ENCODE measurements at regions not wholly inside any gene's neighbourhood (a gene's known extent, or its start where the extent isn't known, plus 50 kb on each side); places are given as distances from the start of the nearest gene placed in this dataset.

- Histone ChIP-seq H3F3A (ENCODE audit: insufficient read depth, low read depth) (no peaks in the 10 kb centered on the region), H3K4me3 (no peak overlapping the region), H3K79me2 (ENCODE audit: low read depth) (no peaks in the 10 kb centered on the region), H3K4me1 (replicated peaks; ENCODE audit: insufficient read depth) (no peaks in the 10 kb centered on the region), H3K27ac (no peak overlapping the region), H2AFZ (no peak overlapping the region), H3K27me3 (ENCODE audit: insufficient read depth, low read depth) (peaks cover 59% of the 10 kb centered on the region), H3K9me2 (ENCODE audit: insufficient read depth) (no peaks in the 10 kb centered on the region), H4K20me1 (ENCODE audit: insufficient read depth) (no peaks in the 10 kb centered on the region), H3K4me2 (no peak overlapping the region), H3K36me3 (ENCODE audit: low read depth) (no peaks in the 10 kb centered on the region), H3K9me3 (ENCODE audit: insufficient read depth, low read depth) (no peaks in the 10 kb centered on the region)
- BruUV-seq (replicated peaks) = no TSS peak
- no peak for TF ChIP-seq EZH2 (IDR thresholded peaks at IDR 0.05; ENCODE audit: low read depth)
- TF ChIP-seq CTCF (conservative IDR thresholded peaks at IDR 0.05) = no peak
- no peak for DNase-seq
- ChIA-PET CTCF (no interaction called here), POLR2A (ENCODE audit: unreplicated experiment) (no interaction called here)
- intact Hi-C loops (cut with micrococcal nuclease; ENCODE audit: unreplicated experiment) = no loop called here
These were observed 58.7 kb upstream of the ACAN start for GRCh38 chr15:88744548-88745020.

GRCh38 chr15:88745065-88745464 lies 58.2 kb upstream of the ACAN start:
- no peak overlapping the region for H2AFZ ChIP-seq
- H3K4me2 ChIP-seq = no peak overlapping the region
- no peaks in the 10 kb centered on the region for H3K9me2 ChIP-seq (ENCODE audit: insufficient read depth)
- no peaks in the 10 kb centered on the region for H3K4me1 ChIP-seq (replicated peaks; ENCODE audit: insufficient read depth)
- H3K79me2 ChIP-seq (ENCODE audit: low read depth) = no peaks in the 10 kb centered on the region
- no peak for DNase-seq
- no peaks in the 10 kb centered on the region for H4K20me1 ChIP-seq (ENCODE audit: insufficient read depth)
- no TSS peak for BruUV-seq (replicated peaks)
- no peaks in the 10 kb centered on the region for H3K36me3 ChIP-seq (ENCODE audit: low read depth)
- H3K4me3 ChIP-seq = no peak overlapping the region
- H3F3A ChIP-seq (ENCODE audit: insufficient read depth, low read depth) = no peaks in the 10 kb centered on the region
- intact Hi-C loops (cut with micrococcal nuclease; ENCODE audit: unreplicated experiment) = no loop called here
- CTCF ChIA-PET = no interaction called here
- no peak for TF ChIP-seq EZH2 (IDR thresholded peaks at IDR 0.05; ENCODE audit: low read depth)
- no peak for TF ChIP-seq CTCF (conservative IDR thresholded peaks at IDR 0.05)
- no peaks in the 10 kb centered on the region for H3K9me3 ChIP-seq (ENCODE audit: insufficient read depth, low read depth)
- no peak overlapping the region for H3K27ac ChIP-seq
- POLR2A ChIA-PET (ENCODE audit: unreplicated experiment) = no interaction called here
- peaks cover 63% of the 10 kb centered on the region for H3K27me3 ChIP-seq (ENCODE audit: insufficient read depth, low read depth)

- Histone ChIP-seq H3K4me1 (replicated peaks; ENCODE audit: insufficient read depth) (no peaks in the 10 kb centered on the region), H2AFZ (no peak overlapping the region), H3K9me3 (ENCODE audit: insufficient read depth, low read depth) (no peaks in the 10 kb centered on the region), H3K36me3 (ENCODE audit: low read depth) (no peaks in the 10 kb centered on the region), H3F3A (ENCODE audit: insufficient read depth, low read depth) (no peaks in the 10 kb centered on the region), H3K79me2 (ENCODE audit: low read depth) (no peaks in the 10 kb centered on the region), H3K4me2 (no peak overlapping the region), H3K4me3 (no peak overlapping the region), H3K27ac (no peak overlapping the region), H3K27me3 (ENCODE audit: insufficient read depth, low read depth) (peaks cover 57% of the 10 kb centered on the region), H4K20me1 (ENCODE audit: insufficient read depth) (no peaks in the 10 kb centered on the region), H3K9me2 (ENCODE audit: insufficient read depth) (no peaks in the 10 kb centered on the region)
- no peak for DNase-seq
- no TSS peak for BruUV-seq (replicated peaks)
- TF ChIP-seq CTCF (conservative IDR thresholded peaks at IDR 0.05) (no peak), EZH2 (IDR thresholded peaks at IDR 0.05; ENCODE audit: low read depth) (no peak)
- intact Hi-C loops (cut with micrococcal nuclease; ENCODE audit: unreplicated experiment) = no loop called here
- POLR2A ChIA-PET (ENCODE audit: unreplicated experiment) = no interaction called here
- CTCF ChIA-PET = no interaction called here
These were observed 57.5 kb upstream of the ACAN start for GRCh38 chr15:88745696-88746095.
